Epithelial cell of proximal tubule (primary cell): ENCODE measurements at regions not wholly inside any gene's neighbourhood (a gene's known extent, or its start where the extent isn't known, plus 50 kb on each side); places are given as distances from the start of the nearest gene placed in this dataset.

Experiments
- DNase-seq: peaks from one replicate; pipeline ENCODE4 v3.0.0-alpha.2; 2011; ENCODE audit warnings: low read depth
- H3K4me3 ChIP-seq: 2 replicates; pipeline ENCODE4 v1.5.1; 2011; ENCODE audit warnings: low read depth, mild to moderate bottlenecking, low read length
- TF ChIP-seq, protein P1 (sequence below): conservative IDR thresholded peaks from 2 replicates; pipeline ENCODE4 v1.5.1; 2012; ENCODE audit warnings: low read depth, mild to moderate bottlenecking, low read length

DNA sequence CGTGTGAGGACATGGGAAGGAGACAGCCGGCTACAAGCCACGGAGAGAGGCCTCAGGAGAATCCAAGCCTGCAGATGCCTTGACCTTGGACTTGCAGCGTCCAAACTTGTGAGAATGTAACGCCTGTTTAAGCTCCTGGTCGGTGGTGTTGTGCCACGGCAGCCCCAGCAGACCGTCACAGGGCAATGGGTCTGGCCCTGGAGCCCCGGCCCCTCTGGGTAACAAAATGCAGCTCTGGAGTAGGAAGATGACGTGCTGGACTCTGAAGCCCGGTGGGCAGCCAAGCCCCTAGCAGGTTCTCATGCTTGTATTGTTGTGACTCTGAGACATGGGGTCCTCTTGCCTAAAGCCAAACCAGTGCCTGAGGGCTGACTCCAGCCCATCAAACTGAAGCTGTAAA is 174.7 kb downstream of the IRX2 start:
- TF ChIP-seq, protein P1, sequence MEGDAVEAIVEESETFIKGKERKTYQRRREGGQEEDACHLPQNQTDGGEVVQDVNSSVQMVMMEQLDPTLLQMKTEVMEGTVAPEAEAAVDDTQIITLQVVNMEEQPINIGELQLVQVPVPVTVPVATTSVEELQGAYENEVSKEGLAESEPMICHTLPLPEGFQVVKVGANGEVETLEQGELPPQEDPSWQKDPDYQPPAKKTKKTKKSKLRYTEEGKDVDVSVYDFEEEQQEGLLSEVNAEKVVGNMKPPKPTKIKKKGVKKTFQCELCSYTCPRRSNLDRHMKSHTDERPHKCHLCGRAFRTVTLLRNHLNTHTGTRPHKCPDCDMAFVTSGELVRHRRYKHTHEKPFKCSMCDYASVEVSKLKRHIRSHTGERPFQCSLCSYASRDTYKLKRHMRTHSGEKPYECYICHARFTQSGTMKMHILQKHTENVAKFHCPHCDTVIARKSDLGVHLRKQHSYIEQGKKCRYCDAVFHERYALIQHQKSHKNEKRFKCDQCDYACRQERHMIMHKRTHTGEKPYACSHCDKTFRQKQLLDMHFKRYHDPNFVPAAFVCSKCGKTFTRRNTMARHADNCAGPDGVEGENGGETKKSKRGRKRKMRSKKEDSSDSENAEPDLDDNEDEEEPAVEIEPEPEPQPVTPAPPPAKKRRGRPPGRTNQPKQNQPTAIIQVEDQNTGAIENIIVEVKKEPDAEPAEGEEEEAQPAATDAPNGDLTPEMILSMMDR, result no peak
- no peak for DNase-seq
- no peak overlapping the region for H3K4me3 ChIP-seq

DNA sequence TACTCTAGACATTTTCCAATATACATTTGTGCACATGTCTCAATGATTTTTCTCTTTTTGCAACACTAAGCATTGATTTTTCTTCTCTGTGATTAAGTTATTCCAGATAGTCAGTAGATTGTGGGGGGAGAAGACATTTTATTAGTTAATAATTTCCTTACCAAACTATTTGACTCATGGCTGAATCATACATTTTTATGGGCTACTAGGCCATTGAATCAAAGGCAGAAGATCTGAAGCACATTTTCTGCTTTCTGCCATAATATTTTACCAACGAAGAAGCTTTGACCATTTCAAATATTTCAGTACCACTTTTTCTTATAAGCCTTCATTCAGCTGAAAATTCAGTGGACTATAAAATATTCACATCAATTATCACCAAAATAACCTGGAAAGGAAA is 175.6 kb downstream of the IRX2 start:
- TF ChIP-seq, protein P1, result no peak
- no peak for DNase-seq
- H3K4me3 ChIP-seq, result no peak overlapping the region

DNA sequence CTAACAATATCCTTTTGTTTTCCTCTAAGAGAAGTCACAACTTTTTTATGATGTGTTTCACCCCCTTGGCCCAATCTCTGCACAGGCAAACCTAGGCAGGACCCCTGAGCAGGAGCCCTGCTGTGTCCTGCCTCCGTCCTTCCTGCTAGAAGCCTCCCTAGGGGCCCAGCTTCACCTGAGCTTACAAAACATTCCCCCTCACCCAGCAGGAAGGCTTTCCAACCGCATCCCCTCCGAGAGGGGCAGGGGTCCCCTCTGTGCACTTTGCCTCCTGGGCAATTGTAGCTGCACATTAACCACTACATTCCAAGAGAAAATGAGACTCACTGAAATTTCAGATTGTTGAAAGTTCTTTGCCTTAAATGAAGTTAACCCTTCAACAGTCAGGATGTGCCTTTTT is 176.2 kb downstream of the IRX2 start:
- no peak for DNase-seq
- H3K4me3 ChIP-seq, result no peak overlapping the region
- TF ChIP-seq, protein P1, result no peak

DNA sequence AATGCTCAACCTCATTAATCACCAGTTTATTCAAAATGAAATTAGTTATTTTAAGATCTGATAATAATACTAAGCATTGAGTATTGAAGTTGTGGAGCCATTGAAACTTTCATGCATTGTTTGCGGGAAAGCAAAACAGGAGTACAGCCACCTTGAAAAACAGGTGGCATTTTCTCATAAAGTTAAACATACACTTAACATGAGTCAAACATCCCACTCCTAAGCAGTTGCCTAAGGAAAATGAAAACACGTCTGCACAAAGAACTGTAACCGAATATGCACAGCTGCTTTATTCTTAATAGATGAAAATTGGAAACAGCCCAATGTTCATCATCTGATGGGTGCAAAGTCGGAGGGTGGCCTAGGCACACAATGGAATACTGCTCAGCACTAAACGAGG is 177.3 kb downstream of the IRX2 start:
- TF ChIP-seq, protein P1, result no peak
- no peak overlapping the region for H3K4me3 ChIP-seq
- DNase-seq, result no peak

DNA sequence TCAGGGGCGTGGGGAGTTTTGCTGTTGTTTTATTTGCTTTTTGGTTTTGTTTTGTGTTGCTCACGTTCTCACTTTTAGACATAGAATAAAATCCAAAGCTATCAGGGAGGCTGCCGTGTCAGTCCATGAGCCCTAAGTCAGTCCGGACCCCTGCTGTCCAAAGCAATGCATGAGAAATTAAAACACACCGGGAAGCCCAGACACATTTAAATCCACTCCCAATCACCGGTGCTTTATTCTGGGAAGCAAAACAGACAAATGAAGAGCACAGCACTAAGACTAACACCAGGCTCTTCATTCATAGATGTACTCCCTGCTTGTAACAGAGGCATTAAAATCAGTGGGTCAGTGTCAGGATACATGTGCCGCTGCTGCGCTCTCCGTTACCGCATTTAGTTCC is 180.9 kb downstream of the IRX2 start:
- no peak overlapping the region for H3K4me3 ChIP-seq
- TF ChIP-seq, protein P1, result no peak
- DNase-seq, result no peak

DNA sequence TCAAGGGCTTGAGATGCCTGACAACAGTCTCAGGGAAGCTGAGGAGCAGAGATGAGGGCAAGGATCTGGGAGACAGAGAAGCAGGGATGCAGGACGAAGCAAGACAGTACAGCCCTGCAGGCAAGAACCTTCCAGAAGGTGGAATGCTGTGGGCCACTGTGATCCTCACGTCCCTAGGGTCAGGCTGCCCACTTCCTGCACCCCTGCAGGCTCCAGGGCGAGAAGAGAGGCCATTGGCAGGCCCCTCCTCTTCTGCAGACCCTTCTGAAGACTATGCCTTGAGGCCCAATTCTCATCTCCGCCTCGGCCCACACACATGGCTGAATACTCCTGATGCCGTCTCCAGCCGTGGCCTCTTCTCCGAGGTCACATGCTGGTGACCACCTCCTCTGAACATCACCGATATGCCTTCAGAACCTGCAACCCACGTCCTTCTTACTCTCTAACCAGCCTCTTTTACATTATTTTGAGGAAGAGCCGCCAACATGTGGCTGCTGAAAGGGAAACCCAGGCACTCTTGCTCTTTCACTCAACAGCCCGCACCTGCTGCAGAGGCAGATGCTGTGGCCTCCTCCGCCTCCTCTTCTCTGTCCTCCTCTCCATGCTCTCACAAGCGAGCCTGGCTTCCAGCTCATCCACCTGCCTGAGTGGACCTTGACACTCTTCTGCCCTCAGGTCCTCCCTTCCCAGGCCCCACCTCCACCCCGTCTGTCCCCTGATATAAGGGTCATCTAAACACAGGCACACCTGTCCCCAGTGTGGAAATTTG is 181.5 kb downstream of the IRX2 start:
- no peak overlapping the region for H3K4me3 ChIP-seq
- DNase-seq, result no peak
- TF ChIP-seq, protein P1, result no peak

DNA sequence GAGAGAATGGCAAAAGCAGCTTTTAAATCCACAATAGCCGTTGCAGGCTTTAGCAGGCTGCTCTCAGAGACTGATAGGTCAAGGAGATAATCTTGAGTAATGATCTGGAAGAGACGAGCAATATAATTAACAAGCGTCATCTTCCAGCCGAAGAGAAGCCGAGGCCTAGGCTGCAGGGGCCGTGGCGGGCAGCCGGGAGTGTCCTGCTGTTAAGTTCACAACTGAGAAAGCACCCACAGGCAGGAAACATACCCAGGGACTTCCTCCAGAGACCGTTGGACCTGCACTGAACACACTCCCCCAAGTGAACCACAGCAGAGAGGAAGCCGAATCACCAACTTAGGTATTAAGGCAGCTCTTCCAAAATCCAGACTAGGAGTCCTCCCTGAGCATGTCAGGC is 182.3 kb downstream of the IRX2 start:
- TF ChIP-seq, protein P1, result no peak
- DNase-seq, result no peak

More for the DNA sequence above, 182.3 kb downstream of the IRX2 start:
- no peak overlapping the region for H3K4me3 ChIP-seq
